ENCODE measurements at regions not wholly inside any gene's neighbourhood (a gene's known extent, or its start where the extent isn't known, plus 50 kb on each side); places are given as distances from the start of the nearest gene placed in this dataset.

- H3K9me3 ChIP-seq (ENCODE audit: control insufficient read depth, low read length), result no peaks in the 10 kb centered on the region
- H3K9ac ChIP-seq (ENCODE audit: low read length), result no peak overlapping the region
Measured at GRCh38 chr16:51085271-51085670, 65.8 kb downstream of the SALL1 start.

DNA sequence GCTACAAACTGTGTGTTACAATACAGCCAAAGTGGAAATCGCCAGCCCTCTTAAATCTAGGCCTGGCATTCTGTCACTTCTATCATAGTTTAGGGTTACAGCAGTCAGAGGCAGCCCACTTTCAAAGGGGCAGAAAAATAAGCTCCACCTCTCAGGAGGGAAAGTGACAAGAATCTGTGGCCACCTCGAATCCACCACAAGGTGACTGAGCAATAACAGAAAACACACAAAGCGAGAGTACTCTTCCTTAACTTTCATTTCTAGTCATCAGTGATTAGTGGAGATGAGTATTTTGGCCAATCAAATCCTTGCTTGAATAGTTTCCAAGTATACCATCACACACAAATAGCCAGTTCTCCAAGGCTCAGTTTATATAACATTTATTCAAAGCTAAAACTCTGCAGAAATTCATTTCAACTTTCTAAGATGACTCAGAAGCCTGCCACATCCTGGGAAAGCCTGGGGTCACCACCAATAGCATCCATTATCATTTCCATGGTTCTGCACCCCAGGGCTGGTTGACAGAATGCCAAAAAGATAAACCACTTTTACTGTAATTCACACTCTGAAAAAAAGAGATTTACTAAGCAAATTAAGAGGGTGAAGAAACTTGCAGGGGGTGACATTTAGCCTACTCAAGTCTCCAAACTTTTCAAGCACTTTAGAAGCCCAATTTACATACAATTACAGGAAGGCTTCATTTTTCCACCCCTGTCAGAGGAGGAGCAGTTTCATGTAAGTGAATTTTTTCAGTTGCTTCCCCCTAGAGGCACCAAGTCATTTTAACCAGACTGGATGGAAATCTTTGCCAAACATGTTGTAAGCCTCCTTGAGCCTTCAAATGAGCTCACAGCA is 66.8 kb downstream of the SALL1 start:
- Histone ChIP-seq H3K27me3 (replicated peaks; ENCODE audit: control insufficient read depth, insufficient read depth, low read length) (peaks cover 7% of the 10 kb centered on the region), H3K36me3 (ENCODE audit: control insufficient read depth, insufficient read depth, low read length, severe bottlenecking) (no peaks in the 10 kb centered on the region), H3K4me3 (ENCODE audit: low read length) (no peak overlapping the region), H3K9ac (ENCODE audit: low read length) (no peak overlapping the region), H3K4me1 (ENCODE audit: control insufficient read depth, insufficient read depth, low read length) (no peaks in the 10 kb centered on the region), H3K9me3 (ENCODE audit: control insufficient read depth, low read length) (no peaks in the 10 kb centered on the region)
- no peak for DNase-seq (ENCODE audit: low read depth)

More at GRCh38 chr16:51085271-51085670, 65.8 kb downstream of the SALL1 start:
- DNase-seq (ENCODE audit: low read depth), result no peak
- H3K4me1 ChIP-seq (ENCODE audit: control insufficient read depth, insufficient read depth, low read length), result no peaks in the 10 kb centered on the region
- H3K4me3 ChIP-seq (ENCODE audit: low read length), result no peak overlapping the region
- H3K36me3 ChIP-seq (ENCODE audit: control insufficient read depth, insufficient read depth, low read length, severe bottlenecking), result no peaks in the 10 kb centered on the region
- H3K27me3 ChIP-seq (replicated peaks; ENCODE audit: control insufficient read depth, insufficient read depth, low read length), result peaks cover 7% of the 10 kb centered on the region

- H3K4me1 ChIP-seq (ENCODE audit: control insufficient read depth, insufficient read depth, low read length), result no peaks in the 10 kb centered on the region
- peaks cover 20% of the 10 kb centered on the region for H3K27me3 ChIP-seq (replicated peaks; ENCODE audit: control insufficient read depth, insufficient read depth, low read length)
- no peaks in the 10 kb centered on the region for H3K36me3 ChIP-seq (ENCODE audit: control insufficient read depth, insufficient read depth, low read length, severe bottlenecking)
- H3K4me3 ChIP-seq (ENCODE audit: low read length), result no peak overlapping the region
- DNase-seq (ENCODE audit: low read depth), result no peak
- peaks cover 3% of the 10 kb centered on the region for H3K9me3 ChIP-seq (ENCODE audit: control insufficient read depth, low read length)
- H3K9ac ChIP-seq (ENCODE audit: low read length), result no peak overlapping the region
Measured at GRCh38 chr16:51072591-51072990, 78.5 kb downstream of the SALL1 start.

GRCh38 chr16:51071326-51071725 is 79.7 kb downstream of the SALL1 start:
- no peaks in the 10 kb centered on the region for H3K36me3 ChIP-seq (ENCODE audit: control insufficient read depth, insufficient read depth, low read length, severe bottlenecking)
- H3K9me3 ChIP-seq (ENCODE audit: control insufficient read depth, low read length), result no peaks in the 10 kb centered on the region
- peaks cover 18% of the 10 kb centered on the region for H3K27me3 ChIP-seq (replicated peaks; ENCODE audit: control insufficient read depth, insufficient read depth, low read length)
- no peak for DNase-seq (ENCODE audit: low read depth)
- H3K4me3 ChIP-seq (ENCODE audit: low read length), result no peak overlapping the region
- H3K9ac ChIP-seq (ENCODE audit: low read length), result no peak overlapping the region
- H3K4me1 ChIP-seq (ENCODE audit: control insufficient read depth, insufficient read depth, low read length), result no peaks in the 10 kb centered on the region

- no peaks in the 10 kb centered on the region for H3K4me1 ChIP-seq (ENCODE audit: control insufficient read depth, insufficient read depth, low read length)
Measured at GRCh38 chr16:51067352-51067751, 83.7 kb downstream of the SALL1 start.

DNA sequence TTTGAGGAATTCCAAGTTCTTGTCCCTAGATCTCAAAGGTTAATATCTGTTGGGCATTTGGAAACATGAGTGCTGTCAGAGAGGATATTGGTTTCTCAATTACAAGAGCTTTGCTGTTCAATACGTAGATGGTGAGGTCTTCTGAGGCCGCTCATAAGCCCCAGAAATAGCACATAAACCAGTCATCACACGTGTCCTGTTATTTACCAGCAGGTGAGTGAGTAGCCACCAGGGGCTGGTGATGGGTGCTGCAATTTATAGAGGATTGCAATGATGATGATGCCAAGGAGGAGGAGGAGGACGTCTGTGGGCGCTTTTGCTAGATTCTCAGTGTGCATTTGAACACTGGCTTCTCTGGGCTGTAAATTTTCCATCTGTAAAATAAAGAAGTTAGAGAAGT is 89.0 kb downstream of the SALL1 start:
- no peak for DNase-seq (ENCODE audit: low read depth)
- Histone ChIP-seq H3K36me3 (ENCODE audit: control insufficient read depth, insufficient read depth, low read length, severe bottlenecking) (no peaks in the 10 kb centered on the region), H3K9ac (ENCODE audit: low read length) (no peak overlapping the region), H3K4me3 (ENCODE audit: low read length) (no peak overlapping the region), H3K27me3 (replicated peaks; ENCODE audit: control insufficient read depth, insufficient read depth, low read length) (peaks cover 31% of the 10 kb centered on the region), H3K4me1 (ENCODE audit: control insufficient read depth, insufficient read depth, low read length) (no peaks in the 10 kb centered on the region), H3K9me3 (ENCODE audit: control insufficient read depth, low read length) (no peaks in the 10 kb centered on the region)

More at GRCh38 chr16:51067352-51067751, 83.7 kb downstream of the SALL1 start:
- no peak for DNase-seq (ENCODE audit: low read depth)
- H3K9me3 ChIP-seq (ENCODE audit: control insufficient read depth, low read length), result no peaks in the 10 kb centered on the region
- no peak overlapping the region for H3K4me3 ChIP-seq (ENCODE audit: low read length)
- peaks cover 22% of the 10 kb centered on the region for H3K27me3 ChIP-seq (replicated peaks; ENCODE audit: control insufficient read depth, insufficient read depth, low read length)
- no peak overlapping the region for H3K9ac ChIP-seq (ENCODE audit: low read length)
- H3K36me3 ChIP-seq (ENCODE audit: control insufficient read depth, insufficient read depth, low read length, severe bottlenecking), result no peaks in the 10 kb centered on the region

- DNase-seq (ENCODE audit: low read depth), result no peak
- H3K9me3 ChIP-seq (ENCODE audit: control insufficient read depth, low read length), result no peaks in the 10 kb centered on the region
- H3K4me1 ChIP-seq (ENCODE audit: control insufficient read depth, insufficient read depth, low read length), result peaks cover under 1% of the 10 kb centered on the region
- no peak overlapping the region for H3K9ac ChIP-seq (ENCODE audit: low read length)
- no peak overlapping the region for H3K4me3 ChIP-seq (ENCODE audit: low read length)
- peaks cover 38% of the 10 kb centered on the region for H3K27me3 ChIP-seq (replicated peaks; ENCODE audit: control insufficient read depth, insufficient read depth, low read length)
- H3K36me3 ChIP-seq (ENCODE audit: control insufficient read depth, insufficient read depth, low read length, severe bottlenecking), result no peaks in the 10 kb centered on the region
Measured at GRCh38 chr16:51061328-51061727, 89.7 kb downstream of the SALL1 start.

GRCh38 chr16:51057969-51058337 is 93.1 kb downstream of the SALL1 start:
- H3K27me3 ChIP-seq (replicated peaks; ENCODE audit: control insufficient read depth, insufficient read depth, low read length), result peaks cover 37% of the 10 kb centered on the region
- peaks cover 7% of the 10 kb centered on the region for H3K4me1 ChIP-seq (ENCODE audit: control insufficient read depth, insufficient read depth, low read length)
- no peak overlapping the region for H3K4me3 ChIP-seq (ENCODE audit: low read length)
- H3K9me3 ChIP-seq (ENCODE audit: control insufficient read depth, low read length), result no peaks in the 10 kb centered on the region
- H3K9ac ChIP-seq (ENCODE audit: low read length), result no peak overlapping the region
- no peak for DNase-seq (ENCODE audit: low read depth)
- no peaks in the 10 kb centered on the region for H3K36me3 ChIP-seq (ENCODE audit: control insufficient read depth, insufficient read depth, low read length, severe bottlenecking)

- H3K36me3 ChIP-seq (ENCODE audit: control insufficient read depth, insufficient read depth, low read length, severe bottlenecking), result no peaks in the 10 kb centered on the region
- no peak overlapping the region for H3K9ac ChIP-seq (ENCODE audit: low read length)
- H3K9me3 ChIP-seq (ENCODE audit: control insufficient read depth, low read length), result no peaks in the 10 kb centered on the region
- H3K4me3 ChIP-seq (ENCODE audit: low read length), result no peak overlapping the region
- peaks cover 7% of the 10 kb centered on the region for H3K4me1 ChIP-seq (ENCODE audit: control insufficient read depth, insufficient read depth, low read length)
- DNase-seq (ENCODE audit: low read depth), result no peak
- H3K27me3 ChIP-seq (replicated peaks; ENCODE audit: control insufficient read depth, insufficient read depth, low read length), result peaks cover 33% of the 10 kb centered on the region
Measured at GRCh38 chr16:51057102-51057793, 93.8 kb downstream of the SALL1 start.

- H3K9me3 ChIP-seq (ENCODE audit: control insufficient read depth, low read length), result no peaks in the 10 kb centered on the region
- H3K4me1 ChIP-seq (ENCODE audit: control insufficient read depth, insufficient read depth, low read length), result peaks cover 7% of the 10 kb centered on the region
- peaks cover 29% of the 10 kb centered on the region for H3K27me3 ChIP-seq (replicated peaks; ENCODE audit: control insufficient read depth, insufficient read depth, low read length)
- H3K4me3 ChIP-seq (ENCODE audit: low read length), result no peak overlapping the region
- H3K9ac ChIP-seq (ENCODE audit: low read length), result no peak overlapping the region
- no peaks in the 10 kb centered on the region for H3K36me3 ChIP-seq (ENCODE audit: control insufficient read depth, insufficient read depth, low read length, severe bottlenecking)
- no peak for DNase-seq (ENCODE audit: low read depth)
Measured at GRCh38 chr16:51056331-51056730, 94.7 kb downstream of the SALL1 start.

GRCh38 chr16:51055434-51055833 is 95.6 kb downstream of the SALL1 start:
- Histone ChIP-seq H3K27me3 (replicated peaks; ENCODE audit: control insufficient read depth, insufficient read depth, low read length) (peaks cover 32% of the 10 kb centered on the region), H3K4me1 (ENCODE audit: control insufficient read depth, insufficient read depth, low read length) (peaks cover 7% of the 10 kb centered on the region), H3K4me3 (ENCODE audit: low read length) (no peak overlapping the region), H3K9ac (ENCODE audit: low read length) (no peak overlapping the region), H3K9me3 (ENCODE audit: control insufficient read depth, low read length) (no peaks in the 10 kb centered on the region), H3K36me3 (ENCODE audit: control insufficient read depth, insufficient read depth, low read length, severe bottlenecking) (no peaks in the 10 kb centered on the region)
- peak; percentile 3 for DNase-seq (ENCODE audit: low read depth)
